HTERT RPE-1 (cell line): ENCODE measurements at regions not wholly inside any gene's neighbourhood (a gene's known extent, or its start where the extent isn't known, plus 50 kb on each side); places are given as distances from the start of the nearest gene placed in this dataset.

Experiments used
- in situ Hi-C: fragments of 300-500 bp; cut with MboI; formaldehyde crosslinking; loops from 4 replicates; pipeline ENCODE4 v1.14.3; 2020; ENCODE audit warnings: low sequenced_read_pairs

GRCh38 chr11:19536131-19536530, 176.5 kb upstream of the NAV2 start:
- in situ Hi-C loops = loop anchor here (25.0 kb wide), 1 partner anchor 474 kb away; the partner anchor contains the start of gene MRGPRX2

GRCh38 chr11:19530505-19530904, 182.1 kb upstream of the NAV2 start:
- in situ Hi-C loops = loop anchor here (25.0 kb wide), 1 partner anchor 468 kb away; the partner anchor contains the start of gene MRGPRX2

GRCh38 chr11:19526119-19526518, 186.5 kb upstream of the NAV2 start:
- in situ Hi-C loops = loop anchor here (25.0 kb wide), 1 partner anchor 464 kb away; the partner anchor contains the start of gene MRGPRX2

- in situ Hi-C loops = loop anchor here (25.0 kb wide), 1 partner anchor 463 kb away; the partner anchor contains the start of gene MRGPRX2
Observed at GRCh38 chr11:19525714-19526113, 186.9 kb upstream of the NAV2 start.

GRCh38 chr11:19525276-19525675, 187.4 kb upstream of the NAV2 start:
- in situ Hi-C loops = loop anchor here (25.0 kb wide), 1 partner anchor 463 kb away; the partner anchor contains the start of gene MRGPRX2

- in situ Hi-C loops = loop anchor here (25.0 kb wide), 1 partner anchor 212 kb away; no protein-coding TSS in a partner anchor
Observed at GRCh38 chr11:19524171-19524671, 188.4 kb upstream of the NAV2 start.

GRCh38 chr11:19520681-19521080, 192.0 kb upstream of the NAV2 start:
- in situ Hi-C loops = loop anchor here (25.0 kb wide), 1 partner anchor 208 kb away; no protein-coding TSS in a partner anchor

- in situ Hi-C loops = loop anchor here (25.0 kb wide), 1 partner anchor 208 kb away; no protein-coding TSS in a partner anchor
Observed at GRCh38 chr11:19519912-19520641, 192.6 kb upstream of the NAV2 start.

- in situ Hi-C loops = loop anchor here (25.0 kb wide), 1 partner anchor 207 kb away; no protein-coding TSS in a partner anchor
Observed at GRCh38 chr11:19519353-19519752, 193.3 kb upstream of the NAV2 start.

GRCh38 chr11:19513253-19513652, 199.4 kb upstream of the NAV2 start:
- in situ Hi-C loops = loop anchor here (25.0 kb wide), 1 partner anchor 201 kb away; no protein-coding TSS in a partner anchor

- in situ Hi-C loops = loop anchor here (25.0 kb wide), 1 partner anchor 200 kb away; no protein-coding TSS in a partner anchor
Observed at GRCh38 chr11:19512618-19513017, 200.0 kb upstream of the NAV2 start.

GRCh38 chr11:19511413-19512183, 201.0 kb upstream of the NAV2 start:
- in situ Hi-C loops = loop anchor here (25.0 kb wide), 1 partner anchor 199 kb away; no protein-coding TSS in a partner anchor

GRCh38 chr11:19511066-19511412, 201.6 kb upstream of the NAV2 start:
- in situ Hi-C loops = loop anchor here (25.0 kb wide), 1 partner anchor 199 kb away; no protein-coding TSS in a partner anchor

- in situ Hi-C loops = loop anchor here (25.0 kb wide), 1 partner anchor 198 kb away; no protein-coding TSS in a partner anchor
Observed at GRCh38 chr11:19510468-19510867, 202.2 kb upstream of the NAV2 start.

GRCh38 chr11:19509215-19509614, 203.4 kb upstream of the NAV2 start:
- in situ Hi-C loops = loop anchor here (25.0 kb wide), 1 partner anchor 197 kb away; no protein-coding TSS in a partner anchor

- in situ Hi-C loops = loop anchor here (25.0 kb wide), 1 partner anchor 196 kb away; no protein-coding TSS in a partner anchor
Observed at GRCh38 chr11:19508165-19508564, 204.5 kb upstream of the NAV2 start.

- in situ Hi-C loops = loop anchor here (25.0 kb wide), 1 partner anchor 195 kb away; no protein-coding TSS in a partner anchor
Observed at GRCh38 chr11:19506816-19507486, 205.7 kb upstream of the NAV2 start.

GRCh38 chr11:19502691-19503253, 209.9 kb upstream of the NAV2 start:
- in situ Hi-C loops = loop anchor here (25.0 kb wide), 1 partner anchor 190 kb away; no protein-coding TSS in a partner anchor

- in situ Hi-C loops = loop anchor here (25.0 kb wide), 1 partner anchor 189 kb away; no protein-coding TSS in a partner anchor
Observed at GRCh38 chr11:19501631-19502030, 211.0 kb upstream of the NAV2 start.

GRCh38 chr11:19499999-19500398, 212.6 kb upstream of the NAV2 start:
- in situ Hi-C loops = loop anchor here (25.0 kb wide), 1 partner anchor 188 kb away; no protein-coding TSS in a partner anchor
